Loucy (cell line): ENCODE measurements at regions not wholly inside any gene's neighbourhood (a gene's known extent, or its start where the extent isn't known, plus 50 kb on each side); places are given as distances from the start of the nearest gene placed in this dataset.

Experiments
- CTCF ChIP-seq: fragments of 200-600 bp; sonication (generic); conservative IDR thresholded peaks from 2 replicates; pipeline ENCODE4 v1.5.1; 2014; ENCODE audit warnings: mild to moderate bottlenecking, antibody characterized with exemption, low read length
- EZH2phosphoT487 ChIP-seq: fragments of 200-600 bp; IDR thresholded peaks from 2 replicates; pipeline ENCODE4 v1.6.1; 2018; ENCODE audit warnings: antibody characterized with exemption, mild to moderate bottlenecking, moderate library complexity, borderline replicate concordance

GRCh38 chr12:89276860-89277259, 75.4 kb downstream of the DUSP6 start:
- TF ChIP-seq CTCF (no peak), EZH2phosphoT487 (no peak)
